GM18519 (cell line): ENCODE measurements at regions not wholly inside any gene's neighbourhood (a gene's known extent, or its start where the extent isn't known, plus 50 kb on each side); places are given as distances from the start of the nearest gene placed in this dataset.

Source experiments
- ATAC-seq: cut with Tn5 transposase; IDR thresholded peaks from one replicate; pipeline ENCODE4 v1.9.1; 2021; ENCODE audit warnings: mild to moderate bottlenecking, moderate library complexity; ENCODE audit not compliant: unreplicated experiment, low FRiP score

DNA sequence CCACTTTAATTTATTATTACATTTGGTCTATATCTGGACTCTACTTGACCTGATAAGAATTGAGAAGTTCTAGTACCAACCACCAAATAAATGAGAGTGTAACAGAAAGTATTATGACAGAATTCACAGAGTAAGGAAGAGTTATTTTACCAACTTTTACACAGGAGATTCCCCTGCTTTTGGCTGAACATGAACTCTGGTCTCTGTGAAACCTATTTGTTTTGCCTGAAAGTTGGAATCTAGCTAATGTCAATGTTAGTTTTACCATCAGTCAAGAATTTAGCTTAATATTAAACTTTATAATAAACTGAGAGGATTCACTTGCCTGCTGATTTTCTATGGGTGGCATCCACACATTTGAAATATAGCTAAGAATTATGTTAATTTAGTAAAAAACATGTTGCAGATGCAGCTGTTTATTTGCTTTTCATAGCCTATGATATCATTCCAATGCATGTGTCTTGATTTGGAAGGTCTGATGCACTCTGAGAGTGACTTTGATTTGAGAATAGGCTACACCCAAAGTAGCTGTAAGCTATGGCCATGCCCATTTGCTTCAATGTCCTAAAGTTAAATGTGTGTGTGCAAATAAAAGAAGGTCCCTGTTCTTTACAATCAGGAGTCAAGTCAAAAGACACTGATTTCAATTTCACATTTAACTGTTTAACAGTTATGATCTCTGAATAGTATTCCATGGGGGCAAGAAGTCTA is 150.9 kb upstream of the RASGEF1B start:
- ATAC-seq, result no peak

DNA sequence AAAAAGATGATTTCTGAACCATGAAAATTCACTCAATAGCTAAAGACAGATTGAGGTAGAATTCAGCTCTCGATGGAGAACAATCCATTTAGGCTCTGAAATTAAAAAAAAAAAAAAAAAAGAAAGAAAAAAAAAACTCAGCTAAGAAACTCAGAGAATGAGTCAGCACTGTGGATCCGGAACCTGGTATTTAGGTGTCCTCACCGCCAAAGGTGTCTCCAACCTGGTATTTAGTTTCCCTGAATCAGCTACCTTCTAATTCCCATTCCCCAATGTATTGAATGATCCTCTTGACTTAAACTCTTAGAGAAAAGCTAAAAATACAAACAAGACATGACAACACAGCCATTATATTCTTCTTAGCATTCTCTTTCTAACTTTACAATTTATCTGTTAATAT is 150.3 kb upstream of the RASGEF1B start:
- ATAC-seq, result no peak

DNA sequence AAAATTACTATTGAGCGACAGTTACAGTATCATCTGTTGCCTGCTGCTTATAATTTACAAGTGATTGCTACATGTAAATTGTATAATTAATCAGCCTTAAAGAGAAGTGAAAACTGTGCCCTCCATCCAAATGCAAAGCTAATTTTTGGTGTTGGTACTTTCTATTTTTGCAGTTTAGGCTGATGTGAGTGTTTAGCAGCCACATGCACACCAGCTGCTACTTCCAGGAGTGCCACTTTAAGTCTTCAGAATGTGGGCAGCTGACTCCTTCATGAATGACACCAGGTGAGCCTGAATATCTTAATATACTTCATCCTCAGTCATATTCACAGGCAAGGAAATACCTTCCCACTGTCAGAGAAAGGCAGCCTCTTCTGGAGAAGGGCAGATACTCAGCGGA is 149.8 kb upstream of the RASGEF1B start:
- ATAC-seq, result no peak

DNA sequence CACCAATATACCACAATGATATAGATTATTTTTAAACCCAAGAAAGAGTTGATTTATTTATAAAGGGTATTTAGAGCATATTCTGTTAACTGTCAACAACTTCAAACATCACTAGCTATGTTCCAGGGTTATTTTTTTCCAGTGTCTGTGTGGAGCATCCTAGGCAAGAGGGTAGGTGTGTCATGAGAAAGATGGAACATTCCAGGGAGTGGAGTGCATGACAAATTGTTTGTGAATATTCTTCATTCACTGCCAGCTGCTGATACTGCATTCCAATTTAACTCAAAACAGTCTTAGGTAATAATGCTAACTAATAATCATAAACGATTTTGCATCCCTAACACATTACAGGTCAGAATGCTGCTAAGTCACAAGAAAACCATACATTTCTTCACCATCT is 148.7 kb upstream of the RASGEF1B start:
- ATAC-seq, result no peak

DNA sequence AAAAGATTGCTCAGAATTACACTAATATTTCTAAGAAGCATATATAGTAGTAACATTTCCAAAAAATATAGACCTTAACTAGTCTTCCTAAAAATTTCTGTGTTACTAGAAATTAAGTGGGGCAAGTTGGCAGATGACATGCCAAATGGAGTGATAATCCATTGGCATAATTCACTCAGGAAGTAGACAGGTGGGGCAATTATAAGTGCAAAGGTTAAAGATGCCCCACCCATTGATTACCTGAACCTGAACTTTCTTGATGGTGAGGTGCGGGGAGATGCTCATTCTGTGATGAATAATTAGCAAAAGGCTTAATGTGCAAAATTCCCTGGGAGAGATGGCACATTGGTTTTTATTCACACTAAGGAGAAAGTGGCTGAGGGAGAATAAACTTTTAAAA is 145.8 kb upstream of the RASGEF1B start:
- ATAC-seq, result no peak

DNA sequence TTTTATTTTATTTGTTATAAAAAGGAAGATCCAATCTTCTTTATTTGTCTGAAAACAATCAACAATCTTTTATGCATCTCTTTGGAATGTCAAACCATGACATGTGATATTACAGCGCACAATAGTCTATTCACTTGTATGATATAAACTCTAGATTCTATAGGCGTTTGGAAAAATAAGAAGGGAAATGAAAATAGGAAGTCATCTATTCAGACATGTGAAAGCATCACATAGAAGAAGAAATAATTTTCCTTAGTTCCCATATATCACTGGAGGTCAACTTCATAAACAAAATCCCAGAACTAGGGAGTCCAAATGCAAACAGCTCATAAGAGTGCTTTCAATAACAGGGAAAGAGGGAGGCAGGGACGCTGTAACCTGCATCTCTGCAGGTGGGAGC is 139.5 kb upstream of the RASGEF1B start:
- no peak for ATAC-seq

DNA sequence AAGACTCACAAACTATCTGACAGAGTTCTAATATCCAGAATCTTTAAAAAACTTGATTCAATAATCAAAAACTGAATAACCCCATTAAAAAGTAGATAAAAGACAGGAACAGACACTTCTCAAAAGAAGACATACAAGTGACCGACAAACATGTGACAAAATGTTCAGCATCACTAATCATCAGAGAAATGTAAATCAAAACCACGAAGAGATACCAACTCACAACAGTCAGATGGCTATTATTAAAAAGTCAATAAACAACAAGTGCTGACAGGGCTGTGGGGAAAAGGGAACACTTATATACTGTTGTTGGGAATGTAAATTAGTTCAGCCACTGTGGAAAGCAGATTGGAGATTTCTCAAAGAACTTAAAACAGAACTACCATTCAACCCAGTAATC is 138.1 kb upstream of the RASGEF1B start:
- no peak for ATAC-seq

DNA sequence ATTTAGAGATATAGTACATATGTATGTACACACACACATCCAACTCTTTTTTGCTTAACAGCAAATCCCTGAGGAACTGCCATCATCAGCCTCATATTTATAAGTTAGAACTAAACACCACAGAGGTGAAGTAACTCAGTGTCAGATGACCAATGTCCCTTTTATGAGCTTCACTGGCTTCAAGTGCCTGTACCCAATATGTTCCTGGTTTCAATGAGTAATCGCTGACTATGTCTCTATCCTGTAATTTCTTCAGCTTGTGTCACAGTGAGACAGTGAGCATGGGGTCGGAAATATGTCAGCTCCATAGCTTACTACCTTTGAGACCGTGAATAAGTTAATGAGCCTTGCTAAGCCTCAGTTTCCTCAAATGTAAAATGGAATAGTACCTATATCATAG is 136.2 kb upstream of the RASGEF1B start:
- no peak for ATAC-seq

DNA sequence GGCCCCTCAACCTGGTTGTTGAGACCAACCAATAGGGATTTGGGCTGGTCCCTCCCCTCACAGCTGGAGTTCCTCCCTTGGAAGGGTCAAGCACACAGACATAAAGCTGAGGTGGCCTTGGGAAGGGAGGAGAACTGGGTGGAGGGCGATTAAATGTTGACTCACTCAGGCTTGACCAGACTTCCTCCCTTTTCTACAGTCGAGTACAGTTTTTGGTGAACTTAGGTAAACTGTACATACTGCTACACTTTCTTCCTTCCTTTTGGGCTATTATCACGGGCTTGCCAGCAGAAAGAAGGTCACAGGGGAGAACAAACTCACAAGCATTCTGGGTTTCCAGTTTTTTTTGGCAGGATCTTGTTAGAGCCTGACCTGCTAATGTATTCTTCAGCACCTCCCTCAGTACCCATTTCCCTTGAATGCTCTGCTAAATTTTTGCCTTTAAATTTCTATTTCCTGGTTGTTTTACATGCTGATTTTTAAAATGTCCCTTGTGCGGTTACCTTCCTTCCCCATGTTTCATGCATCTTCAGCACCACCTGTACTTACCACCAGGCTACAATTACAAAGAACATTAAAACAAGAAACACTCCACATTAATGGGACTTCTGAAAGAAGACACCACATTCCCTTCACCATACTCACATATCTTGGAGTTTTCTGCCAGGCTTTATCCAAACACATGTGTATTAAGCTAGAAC is 135.2 kb upstream of the RASGEF1B start:
- ATAC-seq, result no peak

DNA sequence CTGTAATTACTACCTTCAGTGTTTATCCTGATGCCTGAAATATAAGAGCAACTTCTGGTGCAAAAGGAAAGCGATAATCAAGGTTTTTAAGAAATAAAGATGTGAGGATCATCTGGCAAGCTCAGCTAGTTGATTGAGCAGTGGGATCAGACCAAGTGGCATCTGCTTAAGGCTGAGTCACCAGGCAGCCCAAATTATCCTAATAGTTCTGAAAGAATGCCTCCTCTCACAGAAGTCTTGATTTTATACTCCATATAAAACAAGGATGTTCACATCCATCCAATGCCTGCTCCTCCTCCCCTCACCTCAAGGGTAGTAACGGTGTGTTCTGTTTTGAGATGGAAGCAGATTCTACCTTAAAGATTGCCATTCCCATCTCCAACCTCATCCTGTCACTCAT is 134.5 kb upstream of the RASGEF1B start:
- ATAC-seq, result no peak

DNA sequence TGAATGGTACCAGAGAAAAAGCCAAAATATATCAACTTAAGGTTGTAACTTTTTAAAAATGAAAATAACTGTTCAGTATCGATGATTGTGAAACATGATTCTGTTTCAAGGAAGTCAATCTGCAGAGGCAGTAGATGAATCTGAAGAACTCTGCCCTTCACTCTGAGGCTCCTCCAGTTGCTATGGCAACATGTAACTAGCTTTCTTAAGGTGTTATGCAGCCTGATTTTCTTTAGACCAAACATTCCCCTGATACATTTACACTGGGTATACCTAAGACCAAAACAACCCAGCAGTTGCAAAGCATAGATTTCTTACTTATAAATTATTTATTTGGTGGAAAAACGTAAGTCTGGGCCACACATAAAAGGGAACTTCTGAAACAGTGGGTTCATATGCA is 133.6 kb upstream of the RASGEF1B start:
- ATAC-seq, result no peak

DNA sequence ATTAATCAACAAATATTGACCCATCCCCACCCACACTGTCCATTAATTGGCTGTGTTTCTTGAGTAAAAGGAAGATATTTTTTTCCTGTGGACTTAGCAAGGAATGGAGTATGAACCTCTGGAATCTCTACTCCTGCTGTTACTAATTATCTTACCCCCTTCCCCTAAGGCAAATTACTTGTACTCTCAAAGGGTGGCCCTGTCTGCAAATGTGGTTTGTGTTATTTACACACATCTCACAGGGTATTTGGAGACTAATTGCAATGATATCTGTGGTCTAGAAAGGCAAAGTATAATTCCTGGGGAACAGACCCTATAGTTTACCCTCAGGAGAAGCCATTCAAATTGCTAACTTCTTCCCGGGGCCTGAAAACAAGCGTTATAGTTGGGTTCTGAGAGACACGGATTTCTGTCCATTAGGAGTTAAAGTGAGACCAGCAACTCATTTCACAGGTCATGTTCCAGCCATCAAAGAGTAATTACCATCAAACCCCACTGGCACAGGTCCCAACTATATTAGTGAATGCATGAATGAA is 133.0 kb upstream of the RASGEF1B start:
- no peak for ATAC-seq

DNA sequence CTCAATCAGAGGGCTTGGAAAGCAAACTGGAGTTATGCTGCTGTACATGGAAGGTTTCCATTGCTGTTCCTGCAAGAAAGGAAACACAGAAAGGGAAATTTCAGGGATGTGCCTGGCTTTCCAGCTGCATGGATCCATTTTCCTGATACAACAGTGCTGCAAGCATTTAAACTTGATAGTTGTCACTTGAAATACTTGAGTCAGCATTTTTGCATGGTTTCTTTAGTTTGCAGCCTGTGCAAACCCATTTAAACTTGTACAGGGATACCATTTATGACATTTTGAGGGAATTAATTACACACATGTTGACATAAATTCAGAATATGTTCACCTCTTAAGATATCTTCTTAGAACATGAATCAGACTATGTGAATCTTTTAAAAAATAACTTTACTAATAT is 131.1 kb upstream of the RASGEF1B start:
- no peak for ATAC-seq

DNA sequence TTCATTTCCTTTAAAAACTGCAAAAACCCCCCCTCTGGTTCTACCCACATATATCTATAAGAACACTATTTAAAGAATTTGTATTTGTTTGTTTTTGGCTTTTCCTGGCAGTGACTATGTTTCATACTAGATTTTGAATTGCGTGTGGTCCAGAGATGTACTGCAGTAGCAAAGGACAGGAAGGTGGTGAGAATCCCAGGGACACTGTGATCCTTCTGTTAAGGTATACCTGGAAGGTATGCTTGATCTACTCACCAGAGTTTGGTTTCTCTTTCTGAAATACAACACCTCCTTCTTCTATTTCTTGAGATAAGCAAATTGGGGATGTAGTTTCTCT is 129.6 kb upstream of the RASGEF1B start:
- no peak for ATAC-seq

DNA sequence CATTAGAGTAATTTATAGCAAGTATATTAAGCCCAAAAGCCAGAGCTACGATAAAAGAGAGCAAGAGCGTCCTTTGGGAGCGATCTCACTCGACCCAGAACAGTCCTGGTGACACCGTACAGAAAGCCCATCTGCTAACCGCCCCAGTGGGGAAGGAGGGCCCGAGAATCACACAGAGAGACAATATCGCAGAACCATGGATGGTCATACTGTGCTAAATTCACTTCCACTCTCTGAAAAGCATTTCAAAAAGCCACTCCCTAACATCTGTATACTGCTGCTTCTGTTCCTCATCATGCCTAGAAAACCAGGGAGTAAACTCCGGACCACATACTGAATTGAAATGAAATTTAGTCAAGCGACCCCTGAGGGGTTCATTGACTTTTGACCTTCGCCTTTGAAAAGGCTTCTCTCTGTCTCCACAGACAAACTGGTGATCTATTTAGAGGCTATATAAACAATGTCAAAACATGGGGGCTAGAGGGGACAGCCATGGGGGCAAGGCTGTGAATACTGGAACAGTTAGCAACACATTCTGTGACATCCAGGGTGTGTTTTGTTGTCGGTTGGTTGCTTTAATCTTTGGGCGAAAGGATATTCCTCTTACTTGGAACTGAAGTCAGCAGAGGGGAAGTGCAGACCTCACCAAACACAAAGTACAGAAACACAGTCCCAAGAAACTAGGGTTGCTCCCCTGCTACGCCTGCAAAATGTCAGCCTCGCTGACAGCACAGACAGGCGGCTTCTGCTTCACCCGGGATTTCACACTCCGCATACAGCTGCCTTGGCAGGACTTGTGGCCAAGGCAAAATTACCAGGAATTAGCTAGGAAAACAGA is 129.0 kb upstream of the RASGEF1B start:
- ATAC-seq, result no peak

DNA sequence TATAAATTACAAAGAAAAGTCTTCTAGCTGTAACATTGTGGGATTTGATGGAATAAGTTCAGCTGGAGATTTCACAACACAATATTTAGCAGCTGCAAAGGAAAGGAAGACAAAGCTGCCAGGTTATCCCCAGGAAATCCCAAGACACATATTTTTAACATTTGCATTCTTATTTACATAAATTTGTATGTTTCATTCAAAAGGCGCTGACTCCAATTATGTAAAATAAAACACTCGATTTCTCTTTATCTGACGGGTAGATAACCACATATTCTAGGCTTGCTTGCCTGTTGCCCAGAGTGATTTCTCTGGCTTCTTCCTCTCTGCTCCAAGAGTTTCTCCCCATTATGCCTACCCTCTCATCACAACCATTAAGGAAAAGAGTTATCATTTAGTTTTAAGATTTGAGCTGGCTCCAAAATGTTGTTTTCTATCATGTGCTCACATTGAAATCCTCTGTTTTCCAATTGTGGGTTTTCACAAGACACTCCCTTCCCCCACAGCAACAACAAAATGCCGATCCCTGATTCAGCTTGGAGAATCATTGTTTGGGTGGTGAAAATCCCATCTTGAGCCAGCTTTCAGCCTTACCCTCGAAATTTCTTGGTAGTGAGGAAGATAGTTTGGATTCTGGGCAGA is 128.2 kb upstream of the RASGEF1B start:
- ATAC-seq, result no peak

DNA sequence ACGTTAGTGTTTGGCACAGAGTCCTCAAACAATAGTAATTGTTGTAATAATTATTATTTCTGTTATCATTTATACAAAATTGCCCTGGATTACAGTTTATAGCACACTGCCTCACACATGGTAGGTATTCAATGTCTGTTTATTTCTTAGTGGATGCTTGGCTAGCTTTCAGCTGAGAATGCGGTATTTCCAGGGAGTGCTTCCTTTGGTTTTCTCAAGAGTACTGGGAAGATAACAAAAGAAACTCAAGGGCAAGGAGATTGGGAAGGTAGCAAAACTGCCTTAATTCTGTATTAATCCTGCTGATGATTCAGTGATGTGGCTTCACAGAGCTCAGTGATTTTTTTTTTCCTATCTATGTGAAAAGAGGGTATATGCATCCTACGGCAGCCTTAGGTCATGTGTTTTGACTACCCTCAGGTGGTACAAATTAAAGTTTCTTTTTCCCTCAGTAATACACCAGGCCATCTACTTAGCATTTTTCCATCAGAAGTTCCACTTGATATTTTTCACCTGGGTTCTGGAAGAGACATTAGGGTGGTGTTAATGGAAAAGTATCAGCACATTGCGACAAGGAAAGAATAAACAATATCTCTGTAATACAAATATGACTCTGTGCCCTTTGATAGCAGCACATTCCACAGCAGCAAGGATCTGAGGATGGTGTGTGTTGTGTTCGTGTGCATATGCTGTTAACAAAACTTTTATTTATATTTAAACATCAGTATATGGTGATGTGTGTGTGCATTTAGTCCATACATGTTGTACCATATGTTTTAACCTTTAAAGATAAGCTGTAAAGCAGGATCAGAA is 124.3 kb upstream of the RASGEF1B start:
- no peak for ATAC-seq

DNA sequence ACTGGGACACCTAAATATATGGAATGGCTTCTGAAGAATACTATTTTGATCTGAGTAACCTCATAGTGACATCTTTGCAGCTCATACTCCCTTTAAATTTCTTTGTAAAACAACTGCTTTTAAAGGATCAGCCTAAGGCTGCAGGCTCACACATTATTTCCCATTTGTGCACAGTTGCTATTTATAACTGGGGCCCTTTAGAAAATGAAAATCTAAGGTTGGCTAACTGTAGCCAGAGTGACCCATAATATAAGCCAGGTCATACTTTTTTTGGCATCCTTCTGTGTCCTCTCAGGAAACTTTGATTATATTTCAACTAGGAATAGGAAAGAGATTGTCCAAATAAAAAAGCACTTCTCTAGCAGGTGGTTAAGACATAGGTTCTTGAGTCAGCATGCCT is 123.6 kb upstream of the RASGEF1B start:
- ATAC-seq, result no peak

DNA sequence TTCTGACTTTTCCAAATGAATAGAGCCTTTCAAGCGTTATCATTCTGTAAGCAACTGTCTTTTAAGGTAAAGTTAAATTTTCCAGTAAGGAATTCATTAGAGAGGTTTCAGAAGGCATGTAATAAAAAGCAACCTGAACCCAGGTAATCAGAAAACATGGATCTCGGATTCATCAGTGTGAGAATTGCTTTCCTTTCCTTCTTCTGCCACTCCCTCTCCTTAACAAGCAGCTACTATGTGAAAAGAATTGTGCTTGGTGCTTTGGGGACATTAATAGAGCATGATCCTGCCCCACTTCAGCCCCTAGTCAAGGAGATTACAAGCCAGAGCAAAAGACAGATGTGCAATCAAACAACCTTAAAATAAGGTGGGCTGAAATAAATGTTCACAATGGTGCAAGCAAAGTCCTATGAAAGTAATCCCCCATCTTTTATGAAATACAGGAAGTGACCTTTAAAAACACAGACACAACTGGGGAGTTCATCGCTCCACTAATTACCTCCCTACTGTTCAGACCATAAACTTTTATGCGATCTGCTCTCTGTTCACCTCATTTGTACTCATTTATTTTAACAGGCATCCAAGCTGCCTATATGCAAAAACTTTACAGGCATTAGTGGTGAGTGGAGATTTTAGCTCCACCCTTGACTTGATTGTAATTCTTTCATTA is 122.9 kb upstream of the RASGEF1B start:
- no peak for ATAC-seq

DNA sequence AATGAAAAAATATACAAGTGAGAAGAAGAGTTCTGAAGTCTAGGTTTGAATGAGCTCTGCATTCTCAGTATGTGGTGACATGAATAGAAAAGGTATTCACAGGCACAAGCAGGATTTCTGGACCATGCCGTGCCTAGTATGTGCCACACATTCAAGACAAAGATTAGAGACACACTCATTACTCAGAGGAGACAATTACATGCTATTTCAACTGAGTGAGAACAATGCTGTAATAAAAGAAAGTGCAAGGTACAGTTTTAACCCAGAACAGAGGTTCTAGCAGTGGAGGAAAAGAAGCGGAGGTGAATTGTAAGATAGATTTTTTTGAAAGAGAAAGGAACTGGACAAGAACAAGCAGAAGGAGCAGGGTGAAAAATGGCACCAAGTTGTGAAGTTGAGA is 121.0 kb upstream of the RASGEF1B start:
- no peak for ATAC-seq
